B cell (primary cell): ENCODE measurements at regions not wholly inside any gene's neighbourhood (a gene's known extent, or its start where the extent isn't known, plus 50 kb on each side); places are given as distances from the start of the nearest gene placed in this dataset.

ENCODE experiments used
- ATAC-seq: fragments of 200-7000 bp; cut with Tn5 transposase; one replicate; pipeline ENCODE4 v1.10.0; 2021; ENCODE audit warnings: low read depth, mild to moderate bottlenecking, moderate number of reproducible peaks, moderate library complexity
- CTCF ChIA-PET: fragments of 350-600 bp; sonication (Branson Sonifier 250); formaldehyde crosslinking; loops from one replicate; lab custom pipeline; 2021; ENCODE audit warnings: antibody characterized with exemption, inconsistent platforms; lab: Charles Lee
- POLR2A ChIA-PET: fragments of 350-600 bp; sonication (Branson Sonifier 250); formaldehyde crosslinking; loops from one replicate; lab custom pipeline; 2021; ENCODE audit warnings: antibody characterized with exemption; lab: Charles Lee
- DNase-seq: peaks from one replicate; pipeline ENCODE4 v3.0.0; 2013
- H2AFZ ChIP-seq: 2 replicates; pipeline ENCODE4 v1.6.1; 2012; ENCODE audit warnings: mild to moderate bottlenecking, low read depth, low read length; ENCODE audit not compliant: insufficient read depth, poor library complexity, severe bottlenecking
- H3K27ac ChIP-seq, 2 donors: 1 replicate in 1 of 2; 2 replicates in 1 of 2; pipeline ENCODE4 v1.5.1; 2012 to 2013; ENCODE audit warnings: low read length in 2 of 2, mild to moderate bottlenecking in 2 of 2, moderate library complexity in 1 of 2
- H3K27me3 ChIP-seq, 4 experiments: fragments of 200-600 bp in 1 of 4; sonication (generic) in 1 of 4; replicated peaks in 1 of 4; 1 replicate in 2 of 4; 2 replicates in 2 of 4; pipeline versions ENCODE4 v1.6.1 to v1.7.0; 2013 to 2016; ENCODE audit warnings: low read length in 3 of 4, mild to moderate bottlenecking in 2 of 4, mixed read lengths in 1 of 4, moderate library complexity in 1 of 4; ENCODE audit not compliant: insufficient read depth in 4 of 4, control insufficient read depth in 3 of 4; ENCODE audit errors: control extremely low read depth in 1 of 4
- H3K36me3 ChIP-seq, 2 experiments: replicated peaks in 1 of 2; 1 replicate in 1 of 2; 2 replicates in 1 of 2; pipeline versions ENCODE4 v1.6.1 to v1.7.1; 2013; ENCODE audit warnings: low read length in 1 of 2; ENCODE audit not compliant: insufficient read depth in 2 of 2, control insufficient read depth in 1 of 2; ENCODE audit errors: control extremely low read depth in 1 of 2, extremely low read depth in 1 of 2
- H3K4me1 ChIP-seq, 2 donors: fragments of 200-600 bp in 1 of 2; sonication (generic) in 1 of 2; 1 replicate in 1 of 2; 2 replicates in 1 of 2; pipeline versions ENCODE4 v1.5.1 to v1.6.1; 2013 to 2017; ENCODE audit warnings: low read length in 2 of 2; ENCODE audit not compliant: control insufficient read depth in 2 of 2, insufficient read depth in 2 of 2
- H3K4me2 ChIP-seq: replicated peaks from 2 replicates; pipeline ENCODE3; 2012; ENCODE audit warnings: mild to moderate bottlenecking, low read depth, low read length; ENCODE audit not compliant: poor library complexity, severe bottlenecking
- H3K4me3 ChIP-seq, 5 experiments: fragments of 200-600 bp in 1 of 5; sonication (generic) in 1 of 5; 1 replicate in 3 of 5; 2 replicates in 2 of 5; pipeline versions ENCODE4 v1.5.1 to v1.7.0; 2011 to 2016; ENCODE audit warnings: low read length in 4 of 5, mild to moderate bottlenecking in 4 of 5, low read depth in 2 of 5, control low read depth in 1 of 5, moderate library complexity in 1 of 5; ENCODE audit not compliant: insufficient read depth in 1 of 5; ENCODE audit errors: control extremely low read depth in 1 of 5, extremely low read depth in 1 of 5
- H3K79me2 ChIP-seq: fragments of 200-600 bp; sonication (generic); one replicate; pipeline ENCODE4 v1.6.0; 2016; ENCODE audit warnings: low read length; ENCODE audit not compliant: control insufficient read depth, insufficient read depth
- H3K9ac ChIP-seq: fragments of 200-600 bp; sonication (generic); 2 replicates; pipeline ENCODE4 v1.6.1; 2017; ENCODE audit warnings: mild to moderate bottlenecking, low read length, moderate library complexity
- H3K9me3 ChIP-seq, 3 donors: one replicate each; pipeline versions ENCODE4 v1.6.1 to v1.7.1; 2013; ENCODE audit warnings: low read length in 2 of 3; ENCODE audit not compliant: control insufficient read depth in 2 of 3, insufficient read depth in 1 of 3; ENCODE audit errors: control extremely low read depth in 1 of 3
- H4K20me1 ChIP-seq: 2 replicates; pipeline ENCODE4 v1.6.0; 2012; ENCODE audit warnings: mild to moderate bottlenecking, low read length; ENCODE audit not compliant: insufficient read depth, control insufficient read depth, poor library complexity, severe bottlenecking
- H3K27ac Mint-ChIP-seq: one replicate; pipeline ENCODE4 v1.8.0; 2021; ENCODE audit warnings: mixed read lengths
- H3K27me3 Mint-ChIP-seq: one replicate; pipeline ENCODE4 v1.8.0; 2021; ENCODE audit warnings: mixed read lengths
- H3K4me1 Mint-ChIP-seq: one replicate; pipeline ENCODE4 v1.8.0; 2021; ENCODE audit warnings: mixed read lengths
- H3K4me3 Mint-ChIP-seq: one replicate; pipeline ENCODE4 v1.8.0; 2021; ENCODE audit warnings: mixed read lengths
- H3K9me3 Mint-ChIP-seq: one replicate; pipeline ENCODE4 v1.8.0; 2022; ENCODE audit warnings: mixed read lengths; ENCODE audit not compliant: insufficient read depth
- EZH2 ChIP-seq: IDR thresholded peaks from 2 replicates; pipeline ENCODE4 v1.6.1; 2012; ENCODE audit warnings: borderline replicate concordance, low read depth, mild to moderate bottlenecking, moderate library complexity, low read length; ENCODE audit not compliant: insufficient read depth, poor library complexity, severe bottlenecking
- WGBS: methylation state at CpG from one replicate; pipeline ENCODE4 v1.1.5; 2013; ENCODE audit warnings: missing lambda C conversion rate; ENCODE audit not compliant: insufficient coverage; 5-methylcytosine and 5-hydroxymethylcytosine counted together
- intact Hi-C: fragments of 100-400 bp; cut with micrococcal nuclease; formaldehyde crosslinking; loops from one replicate; pipeline ENCODE4 v1.10.0; 2022
- TF ChIP-seq, protein P1 (sequence below): fragments of 200-600 bp; IDR thresholded peaks from one replicate; pipeline ENCODE4 v1.8.0; 2022; ENCODE audit warnings: antibody characterized with exemption, mild to moderate bottlenecking

DNA sequence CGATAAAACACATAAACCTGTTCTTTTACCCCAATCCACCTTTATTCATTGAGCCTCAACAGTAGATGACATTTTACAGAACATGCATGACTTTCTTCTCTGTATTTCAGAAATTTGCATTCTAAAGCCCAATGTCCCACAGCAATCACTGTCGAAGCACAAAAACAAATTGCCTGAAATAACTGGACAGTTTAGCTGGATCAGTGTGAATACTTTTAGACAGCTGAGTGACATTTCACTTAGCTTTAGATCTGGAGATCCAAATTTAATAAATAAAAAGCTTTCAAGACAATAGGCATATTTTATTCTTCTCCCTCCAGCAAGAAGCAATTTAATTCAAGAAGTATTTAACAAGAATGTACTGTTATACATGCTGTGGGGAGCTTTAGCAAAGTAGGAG lies 109.1 kb upstream of the FSCB start:
- Histone ChIP-seq H3K4me2 (no peak overlapping the region), H3K4me3 (no peak overlapping the region), H3K9me3 (no peaks in the 10 kb centered on the region), H3K79me2 (no peaks in the 10 kb centered on the region), H3K27me3 (no peaks in the 10 kb centered on the region), H3K4me1 (no peaks in the 10 kb centered on the region), H2AFZ (no peak overlapping the region), H3K36me3 (no peaks in the 10 kb centered on the region), H4K20me1 (no peaks in the 10 kb centered on the region), H3K27ac (no peak overlapping the region), H3K9ac (no peak overlapping the region)
- ChIA-PET POLR2A (no interaction called here), CTCF (no interaction called here)
- intact Hi-C loops, result no loop called here
- no peaks in the 10 kb centered on the region for H3K9me3 Mint-ChIP-seq
- H3K27ac Mint-ChIP-seq, result no peak overlapping the region
- TF ChIP-seq EZH2, result no peak
- TF ChIP-seq, protein P1, sequence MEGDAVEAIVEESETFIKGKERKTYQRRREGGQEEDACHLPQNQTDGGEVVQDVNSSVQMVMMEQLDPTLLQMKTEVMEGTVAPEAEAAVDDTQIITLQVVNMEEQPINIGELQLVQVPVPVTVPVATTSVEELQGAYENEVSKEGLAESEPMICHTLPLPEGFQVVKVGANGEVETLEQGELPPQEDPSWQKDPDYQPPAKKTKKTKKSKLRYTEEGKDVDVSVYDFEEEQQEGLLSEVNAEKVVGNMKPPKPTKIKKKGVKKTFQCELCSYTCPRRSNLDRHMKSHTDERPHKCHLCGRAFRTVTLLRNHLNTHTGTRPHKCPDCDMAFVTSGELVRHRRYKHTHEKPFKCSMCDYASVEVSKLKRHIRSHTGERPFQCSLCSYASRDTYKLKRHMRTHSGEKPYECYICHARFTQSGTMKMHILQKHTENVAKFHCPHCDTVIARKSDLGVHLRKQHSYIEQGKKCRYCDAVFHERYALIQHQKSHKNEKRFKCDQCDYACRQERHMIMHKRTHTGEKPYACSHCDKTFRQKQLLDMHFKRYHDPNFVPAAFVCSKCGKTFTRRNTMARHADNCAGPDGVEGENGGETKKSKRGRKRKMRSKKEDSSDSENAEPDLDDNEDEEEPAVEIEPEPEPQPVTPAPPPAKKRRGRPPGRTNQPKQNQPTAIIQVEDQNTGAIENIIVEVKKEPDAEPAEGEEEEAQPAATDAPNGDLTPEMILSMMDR, result no peak
- DNase-seq, result no peak
- whole genome bisulfite sequencing, result no CpG with 5 or more reads among the region's 2 CpGs
- no peaks in the 10 kb centered on the region for H3K4me1 Mint-ChIP-seq
- H3K4me3 Mint-ChIP-seq, result no peak overlapping the region
- no peaks in the 10 kb centered on the region for H3K27me3 Mint-ChIP-seq
- ATAC-seq, result no peak

DNA sequence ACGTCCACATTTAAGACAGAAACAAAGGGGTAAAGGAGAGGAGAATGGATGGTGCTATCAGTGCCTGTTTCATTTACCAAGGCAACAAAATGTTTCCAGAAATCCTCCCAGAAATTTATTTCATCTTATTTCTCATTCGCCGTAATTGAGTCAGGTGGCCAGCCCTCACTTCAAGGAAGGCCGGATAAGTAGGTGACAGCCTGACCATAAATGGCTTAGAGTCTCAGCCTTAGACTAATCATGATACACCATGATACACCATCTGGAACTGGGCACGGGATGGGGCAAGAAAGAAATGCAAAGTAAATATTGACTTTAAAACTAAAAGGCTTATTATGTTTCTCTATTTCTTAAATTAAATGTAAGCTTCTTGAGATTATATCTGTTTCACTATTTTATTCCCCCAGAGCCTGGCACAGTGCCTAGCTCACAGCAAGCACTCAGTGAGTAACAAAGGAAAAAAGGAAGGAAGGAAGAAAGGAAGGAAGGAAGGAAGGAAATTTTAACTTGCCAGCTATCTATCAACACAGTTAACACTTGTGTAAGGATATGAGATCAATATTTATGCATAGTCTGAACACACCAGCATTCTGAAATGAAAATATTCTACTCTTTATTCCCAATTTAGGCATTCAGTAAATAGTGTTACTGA lies 106.1 kb upstream of the FSCB start:
- Histone ChIP-seq H4K20me1 (no peaks in the 10 kb centered on the region), H3K4me2 (no peak overlapping the region), H3K4me3 (no peak overlapping the region), H3K9ac (no peak overlapping the region), H3K36me3 (no peaks in the 10 kb centered on the region), H3K4me1 (no peaks in the 10 kb centered on the region), H2AFZ (no peak overlapping the region), H3K27me3 (no peaks in the 10 kb centered on the region), H3K9me3 (peaks cover 0 to 2% (median 0%) of the 10 kb centered on the region in 3 donors), H3K79me2 (no peaks in the 10 kb centered on the region), H3K27ac (no peak overlapping the region)
- Mint-ChIP-seq H3K4me3 (no peak overlapping the region), H3K4me1 (no peaks in the 10 kb centered on the region), H3K27ac (no peak overlapping the region), H3K9me3 (no peaks in the 10 kb centered on the region), H3K27me3 (no peaks in the 10 kb centered on the region)
- no peak for TF ChIP-seq EZH2
- TF ChIP-seq, protein P1, result no peak
- WGBS, result 96% methylated on average over 3 of the region's 5 CpGs
- POLR2A ChIA-PET, result no interaction called here
- DNase-seq (no peak), ATAC-seq (no peak)
- CTCF ChIA-PET, result no interaction called here
- intact Hi-C loops, result no loop called here
